ENCODE measurements at regions not wholly inside any gene's neighbourhood (a gene's known extent, or its start where the extent isn't known, plus 50 kb on each side); places are given as distances from the start of the nearest gene placed in this dataset.

DNA sequence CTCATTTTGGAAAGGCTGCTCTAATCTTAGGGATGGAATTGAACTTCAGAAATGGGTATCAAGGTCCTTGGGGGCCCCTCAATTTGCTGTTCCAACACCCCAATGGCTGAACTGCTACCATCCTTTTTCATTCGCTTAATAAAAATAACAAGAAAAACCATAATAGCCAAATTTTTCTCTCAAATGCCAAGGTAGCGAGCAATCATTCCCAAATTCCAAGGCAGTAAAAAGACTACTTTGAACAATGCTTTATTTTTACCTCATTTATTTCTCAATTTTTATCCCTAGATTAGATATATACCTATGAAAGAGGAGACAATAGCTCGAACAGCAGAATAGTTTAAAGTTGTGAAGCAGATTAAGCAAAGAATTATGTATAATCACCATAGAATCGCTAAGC is 323.4 kb upstream of the SLC7A11 start:
- H3K79me2 ChIP-seq (ENCODE audit: insufficient read depth) = no peaks in the 10 kb centered on the region
- no peaks in the 10 kb centered on the region for H3K9me2 ChIP-seq (ENCODE audit: insufficient read depth)
- 80 to 83% methylated on average over 4 of the region's 4 CpGs for WGBS, 2 experiments (ENCODE audit: low coverage in 1 of 2, low lambda C conversion rate in 2 of 2, missing lambda C conversion rate in 2 of 2)
- TF ChIP-seq EZH2phosphoT487 (IDR thresholded peaks at IDR 0.05; ENCODE audit: insufficient read depth, low read depth) (no peak), EZH2 (IDR thresholded peaks at IDR 0.05; ENCODE audit: insufficient read depth, poor library complexity, severe bottlenecking) (no peak)
- in situ Hi-C loops (cut with MboI) = no loop called here
- H3K27me3 ChIP-seq (replicated peaks; ENCODE audit: insufficient read depth) = no peaks in the 10 kb centered on the region
- H3K4me1 ChIP-seq (ENCODE audit: insufficient read depth) = peaks cover 5% of the 10 kb centered on the region
- no peaks in the 10 kb centered on the region for H4K20me1 ChIP-seq (ENCODE audit: insufficient read depth)
- H3F3A ChIP-seq (ENCODE audit: insufficient read depth) = no peaks in the 10 kb centered on the region
- H3K4me2 ChIP-seq (ENCODE audit: unreplicated experiment) = no peak overlapping the region
- DNase-seq = peak; percentile 1
- no peak overlapping the region for H2AFZ ChIP-seq
- H3K9me3 ChIP-seq (ENCODE audit: low read depth) = no peaks in the 10 kb centered on the region
- H3K4me3 ChIP-seq = no peak overlapping the region
- H3K36me3 ChIP-seq (ENCODE audit: low read depth) = no peaks in the 10 kb centered on the region
- no peak overlapping the region for H3K9ac ChIP-seq
- H3K27ac ChIP-seq = no peak overlapping the region

DNA sequence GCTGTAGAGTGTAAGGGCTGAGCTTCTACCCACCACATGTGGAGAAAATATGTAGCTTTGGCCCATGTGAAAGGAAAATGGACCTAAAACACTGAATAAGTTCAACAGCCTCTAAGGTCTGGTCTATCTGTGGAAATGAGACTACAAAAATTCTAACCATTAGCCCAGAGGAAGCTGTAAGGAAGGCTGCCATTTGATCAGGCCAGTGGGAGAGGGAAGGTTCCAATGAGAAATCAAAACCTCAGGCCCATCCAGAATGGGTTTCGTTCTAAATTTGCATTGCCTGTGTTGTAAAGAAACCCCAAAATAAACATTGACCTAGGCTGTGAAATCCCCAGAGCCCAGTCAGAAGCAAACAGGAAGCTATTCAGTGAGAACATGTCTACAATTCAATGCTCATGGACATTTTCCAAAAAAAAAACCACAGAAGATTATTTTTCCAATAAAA is 320.4 kb upstream of the SLC7A11 start:
- Histone ChIP-seq H3K27me3 (replicated peaks; ENCODE audit: insufficient read depth) (no peaks in the 10 kb centered on the region), H3K79me2 (ENCODE audit: insufficient read depth) (no peaks in the 10 kb centered on the region), H3K9me2 (ENCODE audit: insufficient read depth) (no peaks in the 10 kb centered on the region), H3K27ac (no peak overlapping the region), H3F3A (ENCODE audit: insufficient read depth) (no peaks in the 10 kb centered on the region), H3K9ac (no peak overlapping the region), H3K4me2 (ENCODE audit: unreplicated experiment) (no peak overlapping the region), H3K36me3 (ENCODE audit: low read depth) (no peaks in the 10 kb centered on the region), H3K4me1 (ENCODE audit: insufficient read depth) (peaks cover 5% of the 10 kb centered on the region), H4K20me1 (ENCODE audit: insufficient read depth) (no peaks in the 10 kb centered on the region), H2AFZ (no peak overlapping the region), H3K9me3 (ENCODE audit: low read depth) (no peaks in the 10 kb centered on the region), H3K4me3 (no peak overlapping the region)
- no peak for DNase-seq
- 35 to 38% methylated on average over 1 of the region's 1 CpG for WGBS, 2 experiments (ENCODE audit: low coverage in 1 of 2, low lambda C conversion rate in 2 of 2, missing lambda C conversion rate in 2 of 2)
- TF ChIP-seq EZH2phosphoT487 (IDR thresholded peaks at IDR 0.05; ENCODE audit: insufficient read depth, low read depth) (no peak), EZH2 (IDR thresholded peaks at IDR 0.05; ENCODE audit: insufficient read depth, poor library complexity, severe bottlenecking) (no peak)
- in situ Hi-C loops (cut with MboI) = no loop called here

DNA sequence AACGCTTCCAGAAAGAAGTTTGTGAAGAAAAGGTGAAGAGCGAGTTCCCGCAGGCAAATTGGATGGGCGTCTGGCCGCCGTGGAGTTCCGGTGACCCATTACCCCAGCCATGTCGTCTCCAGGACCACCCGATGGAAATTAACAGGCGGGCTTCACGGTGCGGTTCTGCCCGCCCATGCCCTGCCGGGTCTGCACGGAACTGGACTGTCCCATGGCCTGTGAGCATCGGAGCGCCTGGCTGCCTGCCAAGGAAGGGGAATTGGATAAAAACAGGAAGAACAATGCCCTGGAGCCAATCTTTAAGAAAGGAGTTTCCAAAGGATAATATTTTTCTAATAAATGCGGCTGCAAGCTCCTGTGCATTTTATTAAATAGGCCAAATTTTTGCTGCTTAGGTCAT is 319.8 kb upstream of the SLC7A11 start:
- 85 to 88% methylated on average over 13 to 18 of the region's 18 CpGs for WGBS, 2 experiments (ENCODE audit: low coverage in 1 of 2, low lambda C conversion rate in 2 of 2, missing lambda C conversion rate in 2 of 2)
- no peak for DNase-seq
- TF ChIP-seq EZH2phosphoT487 (IDR thresholded peaks at IDR 0.05; ENCODE audit: insufficient read depth, low read depth) (no peak), EZH2 (IDR thresholded peaks at IDR 0.05; ENCODE audit: insufficient read depth, poor library complexity, severe bottlenecking) (no peak)
- in situ Hi-C loops (cut with MboI) = no loop called here
- Histone ChIP-seq H3F3A (ENCODE audit: insufficient read depth) (no peaks in the 10 kb centered on the region), H3K27ac (no peak overlapping the region), H2AFZ (no peak overlapping the region), H3K79me2 (ENCODE audit: insufficient read depth) (no peaks in the 10 kb centered on the region), H3K9me2 (ENCODE audit: insufficient read depth) (no peaks in the 10 kb centered on the region), H3K4me3 (no peak overlapping the region), H3K9ac (no peak overlapping the region), H3K4me2 (ENCODE audit: unreplicated experiment) (no peak overlapping the region), H3K27me3 (replicated peaks; ENCODE audit: insufficient read depth) (no peaks in the 10 kb centered on the region), H4K20me1 (ENCODE audit: insufficient read depth) (no peaks in the 10 kb centered on the region), H3K4me1 (ENCODE audit: insufficient read depth) (peaks cover 5% of the 10 kb centered on the region), H3K9me3 (ENCODE audit: low read depth) (no peaks in the 10 kb centered on the region), H3K36me3 (ENCODE audit: low read depth) (no peaks in the 10 kb centered on the region)

DNA sequence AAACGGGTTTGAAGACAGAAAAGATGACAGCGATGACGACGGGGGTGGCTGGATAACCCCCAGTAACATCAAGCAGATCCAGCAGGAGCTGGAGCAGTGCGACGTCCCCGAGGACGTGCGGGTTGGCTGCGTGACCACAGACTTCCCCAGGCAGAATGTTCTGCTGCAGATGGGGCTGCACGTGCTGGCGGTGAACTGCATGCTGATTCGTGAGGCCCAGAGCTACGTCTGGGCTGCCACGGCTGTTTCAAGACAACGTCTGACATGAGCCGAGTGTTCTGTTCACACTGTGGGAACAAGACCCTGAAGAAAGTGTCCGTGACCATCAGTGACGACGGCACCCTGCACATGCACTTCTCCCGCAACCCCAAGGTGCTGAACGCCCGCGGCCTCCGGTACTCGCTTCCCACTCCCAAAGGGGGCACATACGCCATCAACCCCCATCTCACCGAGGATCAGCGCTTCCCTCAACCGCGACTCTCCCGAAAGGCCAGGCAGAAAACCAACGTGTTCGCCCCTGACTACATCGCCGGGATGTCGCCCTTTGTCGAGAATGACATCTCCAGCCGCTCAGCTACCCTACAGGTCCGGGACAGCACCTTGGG is 319.2 kb upstream of the SLC7A11 start:
- 90 to 91% methylated on average over 36 to 40 of the region's 40 CpGs for WGBS, 2 experiments (ENCODE audit: low coverage in 1 of 2, low lambda C conversion rate in 2 of 2, missing lambda C conversion rate in 2 of 2)
- no peaks in the 10 kb centered on the region for H3F3A ChIP-seq (ENCODE audit: insufficient read depth)
- no peak for TF ChIP-seq EZH2 (IDR thresholded peaks at IDR 0.05; ENCODE audit: insufficient read depth, poor library complexity, severe bottlenecking)

DNA sequence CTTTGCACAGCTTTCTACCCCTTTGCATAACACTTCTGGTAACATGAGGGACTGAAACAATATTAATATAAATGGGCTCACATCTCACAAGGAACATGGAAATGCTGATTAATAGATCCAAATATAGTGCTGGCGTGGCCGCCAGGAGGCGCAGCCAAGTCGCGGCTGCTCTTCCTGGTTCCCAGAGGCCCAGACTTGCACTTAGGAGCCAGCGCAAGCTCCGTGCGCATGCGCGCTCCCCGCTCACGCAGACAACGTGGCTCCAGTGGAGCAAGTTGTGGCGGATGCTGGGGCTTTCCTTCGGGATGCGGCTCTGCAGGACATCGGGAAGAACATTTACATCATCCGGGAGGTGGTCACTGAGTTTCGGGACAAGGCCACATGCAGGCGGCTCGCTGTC is 318.3 kb upstream of the SLC7A11 start:
- no peaks in the 10 kb centered on the region for H3K9me3 ChIP-seq (ENCODE audit: low read depth)
- no peaks in the 10 kb centered on the region for H3F3A ChIP-seq (ENCODE audit: insufficient read depth)
- no peak overlapping the region for H3K4me2 ChIP-seq (ENCODE audit: unreplicated experiment)
- H3K79me2 ChIP-seq (ENCODE audit: insufficient read depth) = no peaks in the 10 kb centered on the region
- no peaks in the 10 kb centered on the region for H3K27me3 ChIP-seq (replicated peaks; ENCODE audit: insufficient read depth)
- H2AFZ ChIP-seq = no peak overlapping the region
- no peak overlapping the region for H3K27ac ChIP-seq
- no peaks in the 10 kb centered on the region for H3K4me1 ChIP-seq (ENCODE audit: insufficient read depth)
- H4K20me1 ChIP-seq (ENCODE audit: insufficient read depth) = no peaks in the 10 kb centered on the region
- no peak for DNase-seq
- in situ Hi-C loops (cut with MboI) = no loop called here
- H3K36me3 ChIP-seq (ENCODE audit: low read depth) = no peaks in the 10 kb centered on the region
- TF ChIP-seq EZH2 (IDR thresholded peaks at IDR 0.05; ENCODE audit: insufficient read depth, poor library complexity, severe bottlenecking) = no peak
- TF ChIP-seq EZH2phosphoT487 (IDR thresholded peaks at IDR 0.05; ENCODE audit: insufficient read depth, low read depth) = no peak
- no peak overlapping the region for H3K4me3 ChIP-seq
- no peaks in the 10 kb centered on the region for H3K9me2 ChIP-seq (ENCODE audit: insufficient read depth)
- no peak overlapping the region for H3K9ac ChIP-seq
- WGBS, 2 experiments (ENCODE audit: low coverage in 1 of 2, low lambda C conversion rate in 2 of 2, missing lambda C conversion rate in 2 of 2) = 84 to 85% methylated on average over 21 of the region's 21 CpGs

More for the DNA sequence above, 319.2 kb upstream of the SLC7A11 start:
- no peaks in the 10 kb centered on the region for H4K20me1 ChIP-seq (ENCODE audit: insufficient read depth)
- H3K27ac ChIP-seq = no peak overlapping the region
- H3K9me2 ChIP-seq (ENCODE audit: insufficient read depth) = no peaks in the 10 kb centered on the region
- H3K9me3 ChIP-seq (ENCODE audit: low read depth) = no peaks in the 10 kb centered on the region
- H3K9ac ChIP-seq = no peak overlapping the region
- no peak for DNase-seq
- no peak overlapping the region for H3K4me3 ChIP-seq
- no peak overlapping the region for H2AFZ ChIP-seq
- no peaks in the 10 kb centered on the region for H3K36me3 ChIP-seq (ENCODE audit: low read depth)
- H3K79me2 ChIP-seq (ENCODE audit: insufficient read depth) = no peaks in the 10 kb centered on the region
- in situ Hi-C loops (cut with MboI) = no loop called here
- no peaks in the 10 kb centered on the region for H3K27me3 ChIP-seq (replicated peaks; ENCODE audit: insufficient read depth)
- no peak overlapping the region for H3K4me2 ChIP-seq (ENCODE audit: unreplicated experiment)
- H3K4me1 ChIP-seq (ENCODE audit: insufficient read depth) = peaks cover 5% of the 10 kb centered on the region

All from GM23248 (cell line).